ENCODE measurements at regions not wholly inside any gene's neighbourhood (a gene's known extent, or its start where the extent isn't known, plus 50 kb on each side); places are given as distances from the start of the nearest gene placed in this dataset.

GRCh38 chr22:49541693-49542230, 285.9 kb downstream of the BRD1 start:
- Histone ChIP-seq H3K27me3 (ENCODE audit: insufficient read depth, low read length) (no peaks in the 10 kb centered on the region), H3K4me3 (ENCODE audit: low read length) (no peak overlapping the region), H3K36me3 (ENCODE audit: insufficient read depth, low read length) (no peaks in the 10 kb centered on the region), H2AFZ (ENCODE audit: low read depth, low read length) (no peak overlapping the region), H3K9me3 (ENCODE audit: low read length) (no peaks in the 10 kb centered on the region), H3K4me1 (ENCODE audit: insufficient read depth, low read length) (no peaks in the 10 kb centered on the region)

GRCh38 chr22:49540913-49541692, 286.6 kb downstream of the BRD1 start:
- Histone ChIP-seq H3K27me3 (ENCODE audit: insufficient read depth, low read length) (no peaks in the 10 kb centered on the region), H3K4me1 (ENCODE audit: insufficient read depth, low read length) (peaks cover 2% of the 10 kb centered on the region), H2AFZ (ENCODE audit: low read depth, low read length) (no peak overlapping the region), H3K36me3 (ENCODE audit: insufficient read depth, low read length) (no peaks in the 10 kb centered on the region), H3K9me3 (ENCODE audit: low read length) (no peaks in the 10 kb centered on the region), H3K4me3 (ENCODE audit: low read length) (no peak overlapping the region)

GRCh38 chr22:49540084-49540912, 287.4 kb downstream of the BRD1 start:
- Histone ChIP-seq H3K36me3 (ENCODE audit: insufficient read depth, low read length) (no peaks in the 10 kb centered on the region), H3K9me3 (ENCODE audit: low read length) (no peaks in the 10 kb centered on the region)

GRCh38 chr22:49538006-49538405, 289.7 kb downstream of the BRD1 start:
- H3K36me3 ChIP-seq (ENCODE audit: insufficient read depth, low read length): no peaks in the 10 kb centered on the region
- no peak overlapping the region for H3K4me3 ChIP-seq (ENCODE audit: low read length)
- no peaks in the 10 kb centered on the region for H3K9me3 ChIP-seq (ENCODE audit: low read length)
- H3K4me1 ChIP-seq (ENCODE audit: insufficient read depth, low read length): peaks cover 2% of the 10 kb centered on the region
- peaks cover 5% of the 10 kb centered on the region for H3K27me3 ChIP-seq (ENCODE audit: insufficient read depth, low read length)
- H2AFZ ChIP-seq (ENCODE audit: low read depth, low read length): no peak overlapping the region

More at GRCh38 chr22:49540084-49540912, 287.4 kb downstream of the BRD1 start:
- H3K4me1 ChIP-seq (ENCODE audit: insufficient read depth, low read length): peaks cover 2% of the 10 kb centered on the region
- H3K27me3 ChIP-seq (ENCODE audit: insufficient read depth, low read length): peaks cover 3% of the 10 kb centered on the region
- H2AFZ ChIP-seq (ENCODE audit: low read depth, low read length): no peak overlapping the region
- H3K4me3 ChIP-seq (ENCODE audit: low read length): no peak overlapping the region

GRCh38 chr22:49536571-49537131, 291.0 kb downstream of the BRD1 start:
- Histone ChIP-seq H3K4me1 (ENCODE audit: insufficient read depth, low read length) (peaks cover 2% of the 10 kb centered on the region), H3K9me3 (ENCODE audit: low read length) (no peaks in the 10 kb centered on the region), H3K4me3 (ENCODE audit: low read length) (no peak overlapping the region), H3K36me3 (ENCODE audit: insufficient read depth, low read length) (no peaks in the 10 kb centered on the region), H2AFZ (ENCODE audit: low read depth, low read length) (no peak overlapping the region), H3K27me3 (ENCODE audit: insufficient read depth, low read length) (peaks cover 5% of the 10 kb centered on the region)

GRCh38 chr22:49535527-49536125, 292.0 kb downstream of the BRD1 start:
- Histone ChIP-seq H3K36me3 (ENCODE audit: insufficient read depth, low read length) (no peaks in the 10 kb centered on the region), H3K4me1 (ENCODE audit: insufficient read depth, low read length) (peaks cover 2% of the 10 kb centered on the region), H3K4me3 (ENCODE audit: low read length) (no peak overlapping the region), H3K27me3 (ENCODE audit: insufficient read depth, low read length) (peaks cover 5% of the 10 kb centered on the region), H2AFZ (ENCODE audit: low read depth, low read length) (no peak overlapping the region), H3K9me3 (ENCODE audit: low read length) (no peaks in the 10 kb centered on the region)

- Histone ChIP-seq H3K4me1 (ENCODE audit: insufficient read depth, low read length) (peaks cover 2% of the 10 kb centered on the region), H2AFZ (ENCODE audit: low read depth, low read length) (no peak overlapping the region), H3K4me3 (ENCODE audit: low read length) (no peak overlapping the region), H3K36me3 (ENCODE audit: insufficient read depth, low read length) (no peaks in the 10 kb centered on the region), H3K27me3 (ENCODE audit: insufficient read depth, low read length) (peaks cover 5% of the 10 kb centered on the region), H3K9me3 (ENCODE audit: low read length) (no peaks in the 10 kb centered on the region)
Observed at GRCh38 chr22:49535126-49535525, 292.5 kb downstream of the BRD1 start.

GRCh38 chr22:49534386-49534785, 293.3 kb downstream of the BRD1 start:
- Histone ChIP-seq H3K4me1 (ENCODE audit: insufficient read depth, low read length) (peaks cover 2% of the 10 kb centered on the region), H3K27me3 (ENCODE audit: insufficient read depth, low read length) (peaks cover 5% of the 10 kb centered on the region), H3K4me3 (ENCODE audit: low read length) (no peak overlapping the region), H3K36me3 (ENCODE audit: insufficient read depth, low read length) (no peaks in the 10 kb centered on the region), H3K9me3 (ENCODE audit: low read length) (no peaks in the 10 kb centered on the region), H2AFZ (ENCODE audit: low read depth, low read length) (no peak overlapping the region)

GRCh38 chr22:49533886-49534285, 293.8 kb downstream of the BRD1 start:
- Histone ChIP-seq H3K4me1 (ENCODE audit: insufficient read depth, low read length) (peaks cover 2% of the 10 kb centered on the region), H3K27me3 (ENCODE audit: insufficient read depth, low read length) (peaks cover 5% of the 10 kb centered on the region), H3K36me3 (ENCODE audit: insufficient read depth, low read length) (no peaks in the 10 kb centered on the region), H2AFZ (ENCODE audit: low read depth, low read length) (no peak overlapping the region), H3K9me3 (ENCODE audit: low read length) (no peaks in the 10 kb centered on the region), H3K4me3 (ENCODE audit: low read length) (no peak overlapping the region)

- Histone ChIP-seq H3K4me3 (ENCODE audit: low read length) (no peak overlapping the region), H3K36me3 (ENCODE audit: insufficient read depth, low read length) (no peaks in the 10 kb centered on the region), H2AFZ (ENCODE audit: low read depth, low read length) (no peak overlapping the region), H3K27me3 (ENCODE audit: insufficient read depth, low read length) (peaks cover 5% of the 10 kb centered on the region), H3K9me3 (ENCODE audit: low read length) (no peaks in the 10 kb centered on the region), H3K4me1 (ENCODE audit: insufficient read depth, low read length) (peaks cover 2% of the 10 kb centered on the region)
Observed at GRCh38 chr22:49532869-49533802, 294.5 kb downstream of the BRD1 start.

- Histone ChIP-seq H3K27me3 (ENCODE audit: insufficient read depth, low read length) (peaks cover 5% of the 10 kb centered on the region), H2AFZ (ENCODE audit: low read depth, low read length) (no peak overlapping the region), H3K4me3 (ENCODE audit: low read length) (no peak overlapping the region)
Observed at GRCh38 chr22:49531368-49531791, 296.3 kb downstream of the BRD1 start.

More at GRCh38 chr22:49531368-49531791, 296.3 kb downstream of the BRD1 start:
- Histone ChIP-seq H3K4me1 (ENCODE audit: insufficient read depth, low read length) (peaks cover under 1% of the 10 kb centered on the region), H3K9me3 (ENCODE audit: low read length) (no peaks in the 10 kb centered on the region), H3K36me3 (ENCODE audit: insufficient read depth, low read length) (no peaks in the 10 kb centered on the region)

Data from neuron (in vitro differentiated cells).